ENCODE measurements at regions not wholly inside any gene's neighbourhood (a gene's known extent, or its start where the extent isn't known, plus 50 kb on each side); places are given as distances from the start of the nearest gene placed in this dataset.

- TF ChIP-seq MYC (IDR thresholded peaks at IDR 0.05; ENCODE audit: low read depth, low read length) (no peak), POLR2AphosphoS5 (IDR thresholded peaks at IDR 0.05; ENCODE audit: insufficient read depth, low read depth, low read length) (no peak), JUN (IDR thresholded peaks at IDR 0.05; ENCODE audit: borderline replicate concordance, insufficient read depth, insufficient read length, low read depth) (no peak), MAX (IDR thresholded peaks at IDR 0.05; ENCODE audit: insufficient read depth, insufficient read length) (no peak), EZH2 (IDR thresholded peaks at IDR 0.05; ENCODE audit: borderline replicate concordance, low read depth, low read length, severe bottlenecking) (no peak), GATA2 (IDR thresholded peaks at IDR 0.05; ENCODE audit: insufficient read depth, insufficient read length, low read depth, low read length) (no peak), FOS (IDR thresholded peaks at IDR 0.05; ENCODE audit: borderline replicate concordance, insufficient read depth, low read length) (no peak), POLR2A (IDR thresholded peaks at IDR 0.05; ENCODE audit: low read depth, low read length) (no peak), CTCF (IDR thresholded peaks at IDR 0.05; ENCODE audit: extremely low read depth in 1 of 2, insufficient read depth in 1 of 2, low read depth in 1 of 2, low read length in 2 of 2) (no peak)
- Histone ChIP-seq H3K4me2 (ENCODE audit: insufficient read depth, low read length) (no peak overlapping the region), H3K27me3 (ENCODE audit: control insufficient read depth in 2 of 2, insufficient read depth in 2 of 2, low read length in 2 of 2) (peaks cover 0 to 3% of the 10 kb centered on the region in 2 experiments), H3K79me2 (ENCODE audit: control insufficient read depth, insufficient read depth, low read length) (no peaks in the 10 kb centered on the region), H3K4me3 (replicated peaks in 1 of 3; ENCODE audit: insufficient read depth in 1 of 3, low read depth in 1 of 3, low read length in 3 of 3) (no peak overlapping the region), H3K9me3 (replicated peaks; ENCODE audit: control insufficient read depth, insufficient read depth, low read length) (no peaks in the 10 kb centered on the region), H2AFZ (ENCODE audit: low read depth, low read length) (no peak overlapping the region), H3K9ac (replicated peaks; ENCODE audit: extremely low read depth, insufficient read depth, low read length) (no peak overlapping the region), H3K4me1 (ENCODE audit: control insufficient read depth, extremely low read depth, insufficient read depth, low read length) (no peaks in the 10 kb centered on the region), H3K27ac (ENCODE audit: insufficient read depth, low read depth, low read length) (no peak overlapping the region), H3K9me1 (replicated peaks; ENCODE audit: control insufficient read depth, extremely low read depth, insufficient read depth, low read length) (no peaks in the 10 kb centered on the region), H4K20me1 (replicated peaks; ENCODE audit: control insufficient read depth, extremely low read depth, insufficient read depth, low read length) (no peaks in the 10 kb centered on the region), H3K36me3 (ENCODE audit: control insufficient read depth in 2 of 2, extremely low read depth in 1 of 2, insufficient read depth in 2 of 2, low read length in 2 of 2) (no peaks in the 10 kb centered on the region)
- BruUV-seq (replicated peaks) = no TSS peak
- intact Hi-C loops (cut with micrococcal nuclease) = no loop called here
- ChIA-PET CTCF (no interaction called here), POLR2A (no interaction called here)
- dilution Hi-C loops (cut with MboI; ENCODE audit: extremely low pct_ligation_motif_present, low sequenced_read_pairs) = no loop called here
- DNase-seq (ENCODE audit: low read depth, low spot score) (no peak), FAIRE-seq (no peak)
Measured at GRCh38 chr4:1516881-1517480, 110.7 kb upstream of the NKX1-1 start.

Data from endothelial cell of umbilical vein (primary cell).